Fibroblast of lung (primary cell): ENCODE measurements at regions not wholly inside any gene's neighbourhood (a gene's known extent, or its start where the extent isn't known, plus 50 kb on each side); places are given as distances from the start of the nearest gene placed in this dataset.

ENCODE experiments used
- DNase-seq, 2 donors: peaks; one replicate each; pipeline versions ENCODE4 v3.0.0 to v3.0.0-alpha.2; 2010; ENCODE audit warnings: low read depth in 2 of 2
- H2AFZ ChIP-seq: 2 replicates; pipeline ENCODE4 v1.5.1; 2012; ENCODE audit warnings: low read length, control low read depth, inconsistent platforms
- H3K27ac ChIP-seq: 2 replicates; pipeline ENCODE4 v1.5.1; 2011; ENCODE audit warnings: low read length, control low read depth; ENCODE audit not compliant: insufficient read depth
- H3K27me3 ChIP-seq: 2 replicates; pipeline ENCODE4 v1.5.1; 2011; ENCODE audit warnings: mild to moderate bottlenecking, low read length; ENCODE audit not compliant: control insufficient read depth, insufficient read depth
- H3K36me3 ChIP-seq: 2 replicates; pipeline ENCODE4 v1.5.1; 2011; ENCODE audit warnings: low read length; ENCODE audit not compliant: control insufficient read depth, insufficient read depth
- H3K4me1 ChIP-seq: 2 replicates; pipeline ENCODE4 v1.5.1; 2011; ENCODE audit warnings: low read length; ENCODE audit not compliant: control insufficient read depth, insufficient read depth; ENCODE audit errors: extremely low read depth
- H3K4me2 ChIP-seq: 2 replicates; pipeline ENCODE4 v1.5.1; 2011; ENCODE audit warnings: low read length, control low read depth; ENCODE audit not compliant: insufficient read depth; ENCODE audit errors: extremely low read depth
- H3K4me3 ChIP-seq, 4 experiments: fragments of 200-600 bp in 1 of 4; sonication (generic) in 1 of 4; replicated peaks in 1 of 4; 2 replicates each; pipeline ENCODE4 v1.5.1; 2011 to 2016; ENCODE audit warnings: low read length in 4 of 4, low read depth in 3 of 4, mild to moderate bottlenecking in 3 of 4, control low read depth in 2 of 4, inconsistent platforms in 1 of 4, mixed read lengths in 1 of 4; ENCODE audit not compliant: insufficient read depth in 1 of 4; ENCODE audit errors: control extremely low read depth in 1 of 4
- H3K79me2 ChIP-seq: 2 replicates; pipeline ENCODE4 v1.5.1; 2012; ENCODE audit warnings: mild to moderate bottlenecking, low read length, inconsistent platforms; ENCODE audit not compliant: control insufficient read depth, insufficient read depth
- H3K9ac ChIP-seq: 2 replicates; pipeline ENCODE4 v1.5.1; 2011; ENCODE audit warnings: mild to moderate bottlenecking, low read length, control low read depth; ENCODE audit not compliant: insufficient read depth
- H3K9me3 ChIP-seq: 2 replicates; pipeline ENCODE4 v1.5.1; 2012; ENCODE audit warnings: low read depth, low read length; ENCODE audit not compliant: control insufficient read depth, insufficient read depth
- H4K20me1 ChIP-seq: 2 replicates; pipeline ENCODE4 v1.5.1; 2011; ENCODE audit warnings: low read length; ENCODE audit not compliant: control insufficient read depth, insufficient read depth; ENCODE audit errors: extremely low read depth
- EZH2 ChIP-seq: IDR thresholded peaks from 2 replicates; pipeline ENCODE4 v1.5.1; 2012; ENCODE audit warnings: low read length, control low read depth, mild to moderate bottlenecking; ENCODE audit errors: missing control alignments
- TF ChIP-seq, protein P1 (sequence below), 2 donors: IDR thresholded peaks in 1 of 2; conservative IDR thresholded peaks in 1 of 2; 1 replicate in 1 of 2; 2 replicates in 1 of 2; pipeline ENCODE4 v1.5.1; 2011 to 2012; ENCODE audit warnings: low read length in 2 of 2, control low read depth in 1 of 2, inconsistent platforms in 1 of 2, low read depth in 1 of 2, mild to moderate bottlenecking in 1 of 2

GRCh38 chr13:64674126-64674525 is 2556.0 kb downstream of the PCDH9 start:
- H2AFZ ChIP-seq: no peak overlapping the region
- no peaks in the 10 kb centered on the region for H3K27me3 ChIP-seq
- H3K4me1 ChIP-seq: no peaks in the 10 kb centered on the region
- no peak overlapping the region for H3K27ac ChIP-seq
- no peaks in the 10 kb centered on the region for H3K79me2 ChIP-seq
- no peaks in the 10 kb centered on the region for H3K9me3 ChIP-seq
- H4K20me1 ChIP-seq: no peaks in the 10 kb centered on the region
- TF ChIP-seq EZH2: no peak
- TF ChIP-seq, protein P1, sequence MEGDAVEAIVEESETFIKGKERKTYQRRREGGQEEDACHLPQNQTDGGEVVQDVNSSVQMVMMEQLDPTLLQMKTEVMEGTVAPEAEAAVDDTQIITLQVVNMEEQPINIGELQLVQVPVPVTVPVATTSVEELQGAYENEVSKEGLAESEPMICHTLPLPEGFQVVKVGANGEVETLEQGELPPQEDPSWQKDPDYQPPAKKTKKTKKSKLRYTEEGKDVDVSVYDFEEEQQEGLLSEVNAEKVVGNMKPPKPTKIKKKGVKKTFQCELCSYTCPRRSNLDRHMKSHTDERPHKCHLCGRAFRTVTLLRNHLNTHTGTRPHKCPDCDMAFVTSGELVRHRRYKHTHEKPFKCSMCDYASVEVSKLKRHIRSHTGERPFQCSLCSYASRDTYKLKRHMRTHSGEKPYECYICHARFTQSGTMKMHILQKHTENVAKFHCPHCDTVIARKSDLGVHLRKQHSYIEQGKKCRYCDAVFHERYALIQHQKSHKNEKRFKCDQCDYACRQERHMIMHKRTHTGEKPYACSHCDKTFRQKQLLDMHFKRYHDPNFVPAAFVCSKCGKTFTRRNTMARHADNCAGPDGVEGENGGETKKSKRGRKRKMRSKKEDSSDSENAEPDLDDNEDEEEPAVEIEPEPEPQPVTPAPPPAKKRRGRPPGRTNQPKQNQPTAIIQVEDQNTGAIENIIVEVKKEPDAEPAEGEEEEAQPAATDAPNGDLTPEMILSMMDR (conservative IDR thresholded peaks at IDR 0.05 in 1 of 2, IDR thresholded peaks at IDR 0.05 in 1 of 2; ENCODE audit: low read depth in 1 of 2, low read length in 2 of 2): no peak
- no peak overlapping the region for H3K4me2 ChIP-seq
- no peak for DNase-seq
- no peak overlapping the region for H3K4me3 ChIP-seq
- H3K9ac ChIP-seq: no peak overlapping the region
- no peaks in the 10 kb centered on the region for H3K36me3 ChIP-seq

DNA sequence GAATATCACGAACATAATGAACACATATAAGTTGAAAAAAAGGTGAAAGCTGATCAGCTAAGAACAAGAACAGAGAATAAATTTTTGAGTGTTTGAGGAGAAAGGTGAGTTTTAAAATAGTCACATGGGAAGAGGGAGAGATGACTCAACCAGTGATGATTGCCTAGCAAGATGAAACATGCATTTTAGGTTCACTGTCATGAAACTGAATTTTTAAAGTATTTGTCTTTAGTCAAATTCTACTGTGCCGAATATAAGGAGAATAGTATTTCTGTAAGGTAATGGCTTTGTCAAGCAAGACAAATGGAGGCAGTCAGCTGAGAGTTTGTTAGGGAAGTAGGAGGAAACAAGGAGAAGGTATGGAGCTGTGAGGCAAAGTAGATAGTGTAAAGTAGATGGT is 2557.4 kb downstream of the PCDH9 start:
- Histone ChIP-seq H3K27ac (no peak overlapping the region), H2AFZ (no peak overlapping the region), H3K4me2 (no peak overlapping the region), H4K20me1 (no peaks in the 10 kb centered on the region), H3K4me1 (no peaks in the 10 kb centered on the region), H3K4me3 (no peak overlapping the region), H3K9me3 (no peaks in the 10 kb centered on the region), H3K36me3 (no peaks in the 10 kb centered on the region), H3K9ac (no peak overlapping the region), H3K27me3 (no peaks in the 10 kb centered on the region), H3K79me2 (no peaks in the 10 kb centered on the region)
- no peak for DNase-seq
- TF ChIP-seq EZH2: no peak
- TF ChIP-seq, protein P1 (conservative IDR thresholded peaks at IDR 0.05 in 1 of 2, IDR thresholded peaks at IDR 0.05 in 1 of 2; ENCODE audit: low read depth in 1 of 2, low read length in 2 of 2): no peak

DNA sequence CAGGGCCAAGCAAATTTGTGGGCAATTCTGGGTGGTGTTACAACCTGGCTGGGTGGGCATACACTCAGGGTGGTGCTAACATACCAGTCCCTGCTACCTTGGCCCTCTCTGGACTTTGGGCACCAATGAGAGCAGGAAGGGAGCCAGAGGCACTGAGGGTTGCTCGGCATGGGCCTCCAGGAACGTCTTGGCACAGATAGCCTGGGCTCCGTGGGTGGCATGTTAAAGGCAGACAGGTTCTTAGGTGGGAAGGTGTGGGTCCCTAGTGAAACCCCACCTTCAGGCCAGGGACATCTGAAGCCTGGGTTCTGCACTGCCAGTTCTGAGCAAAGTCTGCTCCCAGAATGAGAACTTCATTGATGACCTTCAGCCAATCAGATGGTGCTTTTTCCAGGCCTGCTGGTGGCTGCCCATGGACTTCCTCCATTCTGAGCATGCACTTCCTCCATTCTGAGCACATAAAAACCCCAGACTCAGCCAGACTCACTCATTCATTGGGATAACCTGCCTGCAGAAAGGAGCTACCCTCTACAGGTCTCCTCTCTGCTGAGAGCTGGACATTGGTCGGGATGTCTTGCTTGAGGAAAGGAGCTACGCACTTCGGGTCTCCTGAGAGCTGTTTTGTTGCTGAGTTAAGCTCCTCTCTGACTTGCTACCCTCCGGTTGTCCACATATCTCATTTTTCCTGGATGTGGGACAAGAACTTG is 2567.1 kb downstream of the PCDH9 start:
- TF ChIP-seq, protein P1 (conservative IDR thresholded peaks at IDR 0.05 in 1 of 2, IDR thresholded peaks at IDR 0.05 in 1 of 2; ENCODE audit: low read depth in 1 of 2, low read length in 2 of 2): no peak
- TF ChIP-seq EZH2: no peak
- Histone ChIP-seq H3K36me3 (no peaks in the 10 kb centered on the region), H3K4me3 (no peak overlapping the region), H2AFZ (no peak overlapping the region), H3K4me2 (no peak overlapping the region), H3K4me1 (no peaks in the 10 kb centered on the region), H3K27ac (no peak overlapping the region), H4K20me1 (no peaks in the 10 kb centered on the region), H3K79me2 (no peaks in the 10 kb centered on the region), H3K27me3 (no peaks in the 10 kb centered on the region), H3K9me3 (no peaks in the 10 kb centered on the region), H3K9ac (no peak overlapping the region)
- DNase-seq: no peak
